Fibroblast of skin of left biceps (primary cell): ENCODE measurements at regions not wholly inside any gene's neighbourhood (a gene's known extent, or its start where the extent isn't known, plus 50 kb on each side); places are given as distances from the start of the nearest gene placed in this dataset.

Experiments
- DNase-seq, 2 experiments: peaks; one replicate each; pipeline ENCODE4 v3.0.0-alpha.2; 2013; ENCODE audit warnings: low read depth in 2 of 2

DNA sequence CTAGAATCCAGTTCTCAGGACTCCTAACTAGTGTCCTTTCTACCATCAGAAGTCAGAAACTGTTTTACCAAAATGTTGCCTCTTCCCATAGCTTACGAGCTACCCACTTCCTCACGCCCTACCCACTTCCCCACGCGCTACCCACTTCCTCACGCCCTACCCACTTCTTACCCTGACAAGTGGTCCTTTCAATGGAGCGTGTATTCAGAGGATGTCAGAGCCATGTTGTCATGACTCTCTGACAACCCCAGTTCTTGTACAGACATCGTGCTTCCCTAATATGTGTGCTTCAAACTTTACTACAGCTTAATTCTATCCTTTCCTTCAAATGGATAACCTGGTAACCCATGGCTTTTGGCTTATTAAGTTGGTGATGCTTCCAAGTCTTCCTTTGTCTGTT lies 84.8 kb upstream of the PHF14 start:
- DNase-seq: no peak

DNA sequence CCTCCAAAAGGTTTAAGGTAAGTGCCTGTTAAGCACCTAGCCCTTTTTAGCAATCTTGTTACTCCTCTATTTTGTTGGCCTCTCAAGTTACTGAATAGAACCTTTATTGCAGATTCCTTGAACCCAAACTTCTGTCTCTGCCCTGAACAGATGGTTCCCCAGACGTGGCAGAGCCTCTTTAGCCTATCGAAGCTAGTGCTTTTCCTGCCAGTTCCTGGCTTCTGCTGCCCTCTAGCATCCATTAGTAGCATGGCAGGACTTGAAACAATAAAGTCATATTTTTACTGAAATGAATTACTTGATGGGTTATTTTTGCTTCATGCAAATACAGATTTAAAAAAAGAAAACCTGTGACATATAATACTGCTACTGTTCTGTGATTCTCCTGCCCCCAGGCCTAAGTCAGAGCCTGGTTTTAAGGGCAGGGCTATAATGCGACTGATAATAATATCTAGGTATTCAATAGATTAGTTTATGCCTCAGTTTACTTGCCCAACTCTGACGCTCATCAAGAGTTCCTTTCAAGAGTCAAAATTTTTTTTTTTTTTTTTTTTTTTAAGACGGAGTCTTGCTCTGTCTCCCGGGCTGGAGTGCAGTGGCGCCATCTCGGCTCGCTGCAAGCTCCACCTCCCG lies 84.3 kb upstream of the PHF14 start:
- DNase-seq: peak; percentile 3 to 11

DNA sequence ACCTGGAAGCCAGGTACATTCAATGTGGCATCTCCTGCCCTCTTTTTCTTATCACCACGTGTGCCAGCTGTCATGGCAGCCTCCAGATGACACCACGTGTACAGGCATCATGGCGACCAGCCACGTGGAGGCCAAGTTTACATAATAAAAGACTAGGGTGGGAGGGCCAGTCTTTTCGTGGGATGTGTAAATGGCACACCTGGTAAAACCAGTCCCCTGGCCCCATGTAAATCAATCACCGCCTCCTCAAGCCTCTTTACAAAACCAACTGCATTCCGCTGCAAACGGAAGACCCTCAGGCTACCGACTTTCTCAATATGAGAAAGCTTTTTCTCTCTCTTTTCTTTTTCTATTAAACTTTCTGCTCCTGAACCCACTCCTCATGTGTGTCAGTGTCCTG lies 65.1 kb upstream of the PHF14 start:
- no peak for DNase-seq

- DNase-seq: no peak
Observed at GRCh38 chr7:10910447-10910846, 63.2 kb upstream of the PHF14 start.

- DNase-seq: no peak
Observed at GRCh38 chr7:10912077-10912476, 61.6 kb upstream of the PHF14 start.

GRCh38 chr7:10913457-10913856 lies 60.2 kb upstream of the PHF14 start:
- DNase-seq: no peak

GRCh38 chr7:10918093-10918590 lies 55.5 kb upstream of the PHF14 start:
- DNase-seq: no peak

- DNase-seq: no peak
Observed at GRCh38 chr7:10919923-10920322, 53.7 kb upstream of the PHF14 start.
